Endothelial cell of umbilical vein (primary cell): ENCODE measurements at regions not wholly inside any gene's neighbourhood (a gene's known extent, or its start where the extent isn't known, plus 50 kb on each side); places are given as distances from the start of the nearest gene placed in this dataset.

Source experiments
- EZH2 ChIP-seq: IDR thresholded peaks from 2 replicates; pipeline ENCODE4 v1.6.1; 2012; ENCODE audit warnings: borderline replicate concordance, low read depth, mild to moderate bottlenecking, moderate library complexity, low read length, inconsistent platforms; ENCODE audit not compliant: severe bottlenecking
- JUN ChIP-seq: IDR thresholded peaks from 2 replicates; pipeline ENCODE4 v1.6.1; 2011; ENCODE audit warnings: borderline replicate concordance, low read depth; ENCODE audit not compliant: insufficient read length, insufficient read depth
- MYC ChIP-seq: IDR thresholded peaks from one replicate; pipeline ENCODE4 v1.6.1; 2011; ENCODE audit warnings: mild to moderate bottlenecking, low read depth, low read length
- POLR2A ChIP-seq: IDR thresholded peaks from 2 replicates; pipeline ENCODE4 v1.6.1; 2012; ENCODE audit warnings: low read depth, mild to moderate bottlenecking, control low read depth, low read length
- POLR2AphosphoS5 ChIP-seq: IDR thresholded peaks from 2 replicates; pipeline ENCODE4 v1.6.1; 2012; ENCODE audit warnings: low read depth, mild to moderate bottlenecking, control low read depth, low read length, moderate library complexity; ENCODE audit not compliant: insufficient read depth
- TF ChIP-seq, protein P1 (sequence below), 2 donors: IDR thresholded peaks; 1 replicate in 1 of 2; 2 replicates in 1 of 2; pipeline ENCODE4 v1.5.1; 2011; ENCODE audit warnings: low read length in 2 of 2, mild to moderate bottlenecking in 2 of 2, moderate library complexity in 2 of 2, control low read depth in 1 of 2, inconsistent platforms in 1 of 2, low read depth in 1 of 2; ENCODE audit not compliant: insufficient read depth in 1 of 2; ENCODE audit errors: extremely low read depth in 1 of 2
- TF ChIP-seq, protein P2 (sequence below): IDR thresholded peaks from 2 replicates; pipeline ENCODE4 v1.6.1; 2011; ENCODE audit not compliant: insufficient read depth, insufficient read length

DNA sequence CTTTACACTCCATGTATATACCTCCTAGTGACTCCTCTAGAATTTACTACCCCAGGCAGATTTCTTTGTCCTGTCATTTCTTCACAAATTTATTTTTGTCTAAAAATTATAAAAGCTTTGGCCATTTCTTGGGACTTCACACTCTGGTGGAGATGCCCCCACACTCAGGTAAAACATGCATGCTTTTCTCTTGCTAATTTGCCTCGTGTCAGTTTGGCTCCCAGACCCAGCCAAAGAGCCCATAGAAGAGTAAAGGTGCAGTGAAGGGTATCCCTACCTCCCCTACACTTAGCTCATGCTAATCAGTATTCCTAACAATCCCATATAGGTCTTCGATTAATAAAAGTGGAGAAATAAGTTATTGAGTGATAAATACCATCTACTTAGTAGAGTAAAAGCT, 256.5 kb upstream of the KRR1 start:
- TF ChIP-seq, protein P1, sequence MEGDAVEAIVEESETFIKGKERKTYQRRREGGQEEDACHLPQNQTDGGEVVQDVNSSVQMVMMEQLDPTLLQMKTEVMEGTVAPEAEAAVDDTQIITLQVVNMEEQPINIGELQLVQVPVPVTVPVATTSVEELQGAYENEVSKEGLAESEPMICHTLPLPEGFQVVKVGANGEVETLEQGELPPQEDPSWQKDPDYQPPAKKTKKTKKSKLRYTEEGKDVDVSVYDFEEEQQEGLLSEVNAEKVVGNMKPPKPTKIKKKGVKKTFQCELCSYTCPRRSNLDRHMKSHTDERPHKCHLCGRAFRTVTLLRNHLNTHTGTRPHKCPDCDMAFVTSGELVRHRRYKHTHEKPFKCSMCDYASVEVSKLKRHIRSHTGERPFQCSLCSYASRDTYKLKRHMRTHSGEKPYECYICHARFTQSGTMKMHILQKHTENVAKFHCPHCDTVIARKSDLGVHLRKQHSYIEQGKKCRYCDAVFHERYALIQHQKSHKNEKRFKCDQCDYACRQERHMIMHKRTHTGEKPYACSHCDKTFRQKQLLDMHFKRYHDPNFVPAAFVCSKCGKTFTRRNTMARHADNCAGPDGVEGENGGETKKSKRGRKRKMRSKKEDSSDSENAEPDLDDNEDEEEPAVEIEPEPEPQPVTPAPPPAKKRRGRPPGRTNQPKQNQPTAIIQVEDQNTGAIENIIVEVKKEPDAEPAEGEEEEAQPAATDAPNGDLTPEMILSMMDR (IDR thresholded peaks at IDR 0.05; ENCODE audit: extremely low read depth in 1 of 2, insufficient read depth in 1 of 2, low read depth in 1 of 2, low read length in 2 of 2), result no peak
- TF ChIP-seq EZH2 (no peak), POLR2AphosphoS5 (no peak), POLR2A (no peak), JUN (no peak), MYC (no peak)
- TF ChIP-seq, protein P2, sequence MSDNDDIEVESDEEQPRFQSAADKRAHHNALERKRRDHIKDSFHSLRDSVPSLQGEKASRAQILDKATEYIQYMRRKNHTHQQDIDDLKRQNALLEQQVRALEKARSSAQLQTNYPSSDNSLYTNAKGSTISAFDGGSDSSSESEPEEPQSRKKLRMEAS, result no peak
